AG04450 (cell line): ENCODE measurements at regions not wholly inside any gene's neighbourhood (a gene's known extent, or its start where the extent isn't known, plus 50 kb on each side); places are given as distances from the start of the nearest gene placed in this dataset.

Experiments
- CTCF ChIA-PET: fragments of 300-600, 350-600 bp; formaldehyde crosslinking; extraction: SDS; loops from one replicate; lab custom pipeline; 2022; ENCODE audit warnings: antibody characterized with exemption, inconsistent platforms; lab: Charles Lee
- POLR2A ChIA-PET: fragments of 350-600 bp; formaldehyde crosslinking; extraction: SDS; loops from one replicate; lab custom pipeline; 2021; ENCODE audit warnings: antibody characterized with exemption, inconsistent platforms; lab: Yijun Ruan, JAX
- DNase-seq: peaks from one replicate; pipeline ENCODE4 v3.0.0-alpha.2; 2011; ENCODE audit warnings: low read depth, low spot score
- H3K27ac ChIP-seq: one replicate; pipeline ENCODE4 v1.5.1; 2012; ENCODE audit warnings: low read depth, low read length, control low read depth
- H3K27me3 ChIP-seq: one replicate; pipeline ENCODE4 v1.6.0; 2012; ENCODE audit warnings: low read length; ENCODE audit not compliant: control insufficient read depth, insufficient read depth
- H3K4me3 ChIP-seq: 2 replicates; pipeline ENCODE4 v1.5.1; 2011; ENCODE audit warnings: mild to moderate bottlenecking, low read depth, low read length, control low read depth
- H3K9me3 ChIP-seq: 2 replicates; pipeline ENCODE4 v1.5.1; 2012; ENCODE audit warnings: low read length; ENCODE audit not compliant: control insufficient read depth, insufficient read depth
- CTCF ChIP-seq: IDR thresholded peaks from 2 replicates; pipeline ENCODE4 v1.5.1; 2011; ENCODE audit warnings: low read depth, low read length, control low read depth, inconsistent platforms

GRCh38 chr18:78780719-78781600, 198.7 kb upstream of the SALL3 start:
- Histone ChIP-seq H3K27me3 (no peaks in the 10 kb centered on the region), H3K4me3 (no peak overlapping the region), H3K27ac (no peak overlapping the region), H3K9me3 (peaks cover 72% of the 10 kb centered on the region)
- no peak for DNase-seq
- POLR2A ChIA-PET = no interaction called here
- CTCF ChIA-PET = interaction anchor here (0.6 to 0.8 kb wide), 2 partner anchors 23 to 35 kb away, joined by 3 read pairs; no protein-coding TSS in a partner anchor
- no peak for TF ChIP-seq CTCF

- no peak for TF ChIP-seq CTCF
- ChIA-PET POLR2A (no interaction called here), CTCF (interaction anchor here (0.8 kb wide), 1 partner anchor 22 kb away, joined by 3 read pairs; no protein-coding TSS in a partner anchor)
- Histone ChIP-seq H3K4me3 (no peak overlapping the region), H3K27me3 (no peaks in the 10 kb centered on the region), H3K9me3 (peaks cover 68% of the 10 kb centered on the region), H3K27ac (no peak overlapping the region)
- DNase-seq = no peak
Measured at GRCh38 chr18:78781601-78781960, 198.0 kb upstream of the SALL3 start.

- CTCF ChIA-PET = no interaction called here
- H3K9me3 ChIP-seq = peaks cover 65% of the 10 kb centered on the region
- POLR2A ChIA-PET = no interaction called here
- no peak overlapping the region for H3K4me3 ChIP-seq
- DNase-seq = no peak
- no peak overlapping the region for H3K27ac ChIP-seq
- no peaks in the 10 kb centered on the region for H3K27me3 ChIP-seq
- no peak for TF ChIP-seq CTCF
Measured at GRCh38 chr18:78782951-78783563, 196.6 kb upstream of the SALL3 start.

GRCh38 chr18:78783564-78783960, 196.1 kb upstream of the SALL3 start:
- TF ChIP-seq CTCF = no peak
- no peaks in the 10 kb centered on the region for H3K27me3 ChIP-seq
- POLR2A ChIA-PET = no interaction called here
- H3K4me3 ChIP-seq = no peak overlapping the region
- H3K27ac ChIP-seq = no peak overlapping the region
- peaks cover 66% of the 10 kb centered on the region for H3K9me3 ChIP-seq
- CTCF ChIA-PET = no interaction called here
- DNase-seq = no peak

- TF ChIP-seq CTCF = no peak
- POLR2A ChIA-PET = no interaction called here
- no peak for DNase-seq
- Histone ChIP-seq H3K27ac (no peak overlapping the region), H3K9me3 (peaks cover 63% of the 10 kb centered on the region), H3K27me3 (no peaks in the 10 kb centered on the region), H3K4me3 (no peak overlapping the region)
- CTCF ChIA-PET = no interaction called here
Measured at GRCh38 chr18:78784861-78785260, 194.8 kb upstream of the SALL3 start.
